Gastroesophageal sphincter (tissue), 4 donors: ENCODE measurements at regions not wholly inside any gene's neighbourhood (a gene's known extent, or its start where the extent isn't known, plus 50 kb on each side); places are given as distances from the start of the nearest gene placed in this dataset.

Source experiments
- ATAC-seq: fragments of 150-250 bp; one replicate; pipeline ENCODE4 v1.9.1; 2016; ENCODE audit warnings: mild to moderate bottlenecking, moderate library complexity
- H3K27ac ChIP-seq, 4 donors: fragments of 200-600 bp; sonication (generic) in 3 of 4; 1 replicate in 3 of 4; 2 replicates in 1 of 4; pipeline ENCODE4 v1.5.1; 2016 to 2019
- H3K27me3 ChIP-seq: fragments of 200-600 bp; sonication (generic); one replicate; pipeline ENCODE4 v1.5.1; 2019
- H3K36me3 ChIP-seq, 2 donors: fragments of 200-600 bp; sonication (generic); one replicate each; pipeline ENCODE4 v1.5.1; 2019; ENCODE audit warnings: control low read depth in 1 of 2
- H3K4me1 ChIP-seq, 3 donors: fragments of 200-600 bp; sonication (generic); 1 replicate in 2 of 3; 2 replicates in 1 of 3; pipeline ENCODE4 v1.5.1; 2016 to 2019; ENCODE audit warnings: control low read depth in 2 of 3
- H3K4me3 ChIP-seq, 2 donors: fragments of 200-600 bp; sonication (generic); one replicate each; pipeline ENCODE4 v1.5.1; 2019; ENCODE audit warnings: mild to moderate bottlenecking in 1 of 2, moderate library complexity in 1 of 2
- H3K9me3 ChIP-seq, 3 donors: fragments of 200-600 bp; sonication (generic); one replicate each; pipeline ENCODE4 v1.5.1; 2017 to 2019; ENCODE audit warnings: control low read depth in 2 of 3
- EP300 ChIP-seq: sonication (generic); formaldehyde crosslinking; IDR thresholded peaks from one replicate; pipeline ENCODE4 v1.6.1; 2017; ENCODE audit warnings: antibody characterized with exemption, mild to moderate bottlenecking
- POLR2A ChIP-seq, 2 donors: fragments of 450-650 bp; IDR thresholded peaks; one replicate each; pipeline ENCODE4 v1.6.1; 2017; ENCODE audit warnings: antibody characterized with exemption in 2 of 2, mild to moderate bottlenecking in 2 of 2, moderate library complexity in 1 of 2
- POLR2AphosphoS5 ChIP-seq: sonication (generic); formaldehyde crosslinking; IDR thresholded peaks from one replicate; pipeline ENCODE4 v1.6.1; 2017; ENCODE audit warnings: antibody characterized with exemption
- WGBS, 2 donors: methylation state at CpG; one replicate each; pipeline ENCODE4 v1.1.5; 2018; ENCODE audit warnings: low coverage in 1 of 2; 5-methylcytosine and 5-hydroxymethylcytosine counted together
- TF ChIP-seq, protein P1 (sequence below), 4 experiments: fragments of 200-600 bp in 2 of 4; fragments of 450-650 bp in 2 of 4; sonication (generic) in 1 of 4; IDR thresholded peaks; one replicate each; pipeline ENCODE4 v1.5.1; 2017 to 2019; ENCODE audit warnings: antibody characterized with exemption in 4 of 4, mild to moderate bottlenecking in 2 of 4, moderate library complexity in 2 of 4

DNA sequence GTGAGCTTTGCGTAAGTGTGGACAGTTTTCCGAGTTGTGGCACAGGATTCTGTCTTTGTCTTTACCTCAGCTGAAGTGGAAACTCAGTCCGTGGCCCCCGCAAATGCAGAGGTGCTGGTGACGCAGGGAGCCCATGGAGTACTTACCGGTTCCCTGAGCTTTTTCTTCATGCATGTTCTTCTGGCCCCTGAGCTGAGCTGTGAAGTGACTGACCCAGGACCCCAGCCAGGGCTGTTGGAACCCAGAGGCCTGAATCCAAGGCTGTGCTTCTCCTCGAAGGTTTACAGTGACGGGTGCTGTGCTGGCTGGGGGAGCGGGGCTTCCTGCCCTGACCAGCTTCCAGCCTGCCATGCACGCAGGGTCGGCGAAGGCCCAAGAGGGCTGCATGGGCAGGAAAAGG is 223.5 kb downstream of the GLRX3 start:
- 82 to 86% methylated on average over 2 to 5 of the region's 12 CpGs for WGBS, 2 donors

DNA sequence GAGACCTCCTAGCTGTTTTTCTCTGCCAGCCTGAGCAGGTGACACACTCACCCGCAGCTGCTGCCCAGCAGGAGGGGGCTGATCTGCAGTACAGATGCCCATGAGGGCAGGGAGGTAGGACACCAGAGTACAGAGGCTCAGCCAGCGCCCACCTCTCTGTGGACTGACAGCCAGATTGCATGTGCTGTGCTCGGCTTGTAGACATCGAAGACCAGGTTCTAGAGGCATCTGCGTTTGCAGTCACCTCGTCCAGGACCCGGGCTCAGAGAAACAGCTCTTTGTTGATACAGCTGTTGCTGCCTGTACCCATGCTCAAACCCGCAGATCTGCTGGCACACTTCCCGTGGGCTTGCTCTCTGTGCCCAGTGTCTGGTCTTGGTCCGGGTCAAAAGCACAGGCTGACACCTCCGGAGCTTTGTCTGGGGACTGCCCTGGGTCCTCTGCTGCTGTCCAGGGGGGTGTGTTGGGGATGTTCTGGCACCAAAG is 224.7 kb downstream of the GLRX3 start:
- Histone ChIP-seq H3K4me3 (no peak overlapping the region), H3K9me3 (no peaks in the 10 kb centered on the region), H3K27ac (no peak overlapping the region), H3K4me1 (no peaks in the 10 kb centered on the region), H3K36me3 (no peaks in the 10 kb centered on the region), H3K27me3 (peaks cover 17% of the 10 kb centered on the region)
- ATAC-seq, result no peak
- 54% methylated on average over 6 of the region's 11 CpGs; no CpG with 5 or more reads in 1 of the 2 donors for WGBS, 2 donors
- no peak for TF ChIP-seq POLR2A (IDR thresholded peaks at IDR 0.05)
- no peak for TF ChIP-seq POLR2AphosphoS5
- TF ChIP-seq, protein P1, sequence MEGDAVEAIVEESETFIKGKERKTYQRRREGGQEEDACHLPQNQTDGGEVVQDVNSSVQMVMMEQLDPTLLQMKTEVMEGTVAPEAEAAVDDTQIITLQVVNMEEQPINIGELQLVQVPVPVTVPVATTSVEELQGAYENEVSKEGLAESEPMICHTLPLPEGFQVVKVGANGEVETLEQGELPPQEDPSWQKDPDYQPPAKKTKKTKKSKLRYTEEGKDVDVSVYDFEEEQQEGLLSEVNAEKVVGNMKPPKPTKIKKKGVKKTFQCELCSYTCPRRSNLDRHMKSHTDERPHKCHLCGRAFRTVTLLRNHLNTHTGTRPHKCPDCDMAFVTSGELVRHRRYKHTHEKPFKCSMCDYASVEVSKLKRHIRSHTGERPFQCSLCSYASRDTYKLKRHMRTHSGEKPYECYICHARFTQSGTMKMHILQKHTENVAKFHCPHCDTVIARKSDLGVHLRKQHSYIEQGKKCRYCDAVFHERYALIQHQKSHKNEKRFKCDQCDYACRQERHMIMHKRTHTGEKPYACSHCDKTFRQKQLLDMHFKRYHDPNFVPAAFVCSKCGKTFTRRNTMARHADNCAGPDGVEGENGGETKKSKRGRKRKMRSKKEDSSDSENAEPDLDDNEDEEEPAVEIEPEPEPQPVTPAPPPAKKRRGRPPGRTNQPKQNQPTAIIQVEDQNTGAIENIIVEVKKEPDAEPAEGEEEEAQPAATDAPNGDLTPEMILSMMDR (IDR thresholded peaks at IDR 0.05), result no peak
- TF ChIP-seq EP300, result no peak

More for the DNA sequence above, 223.5 kb downstream of the GLRX3 start:
- Histone ChIP-seq H3K4me3 (no peak overlapping the region), H3K4me1 (no peaks in the 10 kb centered on the region), H3K27me3 (peaks cover 17% of the 10 kb centered on the region), H3K9me3 (no peaks in the 10 kb centered on the region), H3K27ac (no peak overlapping the region), H3K36me3 (no peaks in the 10 kb centered on the region)
- no peak for TF ChIP-seq POLR2AphosphoS5
- no peak for ATAC-seq

DNA sequence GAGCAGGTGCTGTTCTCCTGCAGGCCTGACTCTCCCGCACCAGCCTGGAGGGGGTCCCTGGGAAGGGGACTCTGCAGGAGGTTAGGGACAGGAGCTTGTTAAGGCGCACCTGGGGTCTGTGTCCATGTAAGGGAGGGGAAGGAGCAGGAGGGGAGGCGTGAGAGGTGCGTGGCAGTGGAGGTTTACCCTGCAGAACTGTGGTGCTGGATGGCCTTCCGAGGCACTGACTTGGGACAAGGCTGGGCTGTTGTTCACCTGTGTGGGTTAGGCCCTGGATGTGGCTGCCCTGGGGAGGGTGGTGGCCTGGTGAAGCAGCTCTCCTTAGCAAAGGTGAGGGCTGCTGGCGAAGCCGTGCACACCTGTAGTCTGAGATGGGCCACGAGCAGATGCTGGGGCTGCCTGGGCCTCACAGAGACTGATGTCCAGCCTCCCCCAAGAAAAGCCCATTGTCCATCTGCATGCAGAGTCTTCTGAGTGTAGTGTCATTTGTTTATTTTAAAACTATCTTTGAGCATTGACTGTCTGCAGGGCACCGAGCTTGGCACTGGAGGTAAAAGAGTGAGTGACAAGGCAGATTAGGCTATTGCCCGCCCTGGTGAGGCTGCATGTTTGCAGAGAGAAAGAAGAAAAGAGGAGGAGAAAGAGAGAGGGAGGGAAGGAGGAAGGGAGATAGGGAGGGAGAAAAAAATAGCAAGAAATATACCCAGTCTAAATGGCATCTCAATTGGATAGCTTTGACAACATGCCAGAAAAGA is 225.3 kb downstream of the GLRX3 start:
- Histone ChIP-seq H3K4me3 (no peak overlapping the region), H3K36me3 (no peaks in the 10 kb centered on the region), H3K27me3 (peaks cover 17% of the 10 kb centered on the region), H3K9me3 (no peaks in the 10 kb centered on the region), H3K4me1 (no peaks in the 10 kb centered on the region), H3K27ac (no peak overlapping the region)
- TF ChIP-seq, protein P1 (IDR thresholded peaks at IDR 0.05), result no peak
- TF ChIP-seq POLR2A (IDR thresholded peaks at IDR 0.05) (no peak), EP300 (no peak), POLR2AphosphoS5 (no peak)
- ATAC-seq, result no peak
- 13 to 72% methylated on average over 2 to 3 of the region's 10 CpGs for WGBS, 2 donors

DNA sequence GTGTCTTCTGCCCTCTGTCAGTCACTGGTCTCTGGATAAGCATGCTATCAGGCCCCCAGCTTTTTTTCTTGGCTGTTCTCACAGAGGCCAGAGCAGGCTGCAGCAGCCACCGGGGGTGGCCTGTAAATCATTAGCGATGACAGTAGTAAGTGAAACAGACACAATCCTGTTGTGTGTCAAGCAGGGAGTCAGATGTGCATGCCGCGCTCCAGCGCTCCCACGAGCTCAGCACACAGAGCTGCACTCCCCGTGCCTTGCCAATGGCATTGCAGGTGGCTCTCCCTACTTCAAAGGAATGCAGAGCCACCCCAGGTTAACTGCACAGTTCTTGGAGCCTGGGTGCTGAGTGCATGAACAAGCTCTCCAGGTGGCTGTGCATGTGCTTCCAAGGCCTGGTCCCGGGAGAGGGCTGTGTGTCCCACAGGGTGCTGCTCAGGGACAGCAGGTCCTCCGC is 226.1 kb downstream of the GLRX3 start:
- Histone ChIP-seq H3K4me1 (no peaks in the 10 kb centered on the region), H3K9me3 (no peaks in the 10 kb centered on the region), H3K4me3 (no peak overlapping the region), H3K27me3 (peaks cover 17% of the 10 kb centered on the region), H3K36me3 (no peaks in the 10 kb centered on the region), H3K27ac (no peak overlapping the region)
- no peak for TF ChIP-seq POLR2A (IDR thresholded peaks at IDR 0.05)
- TF ChIP-seq EP300, result no peak
- TF ChIP-seq, protein P1 (IDR thresholded peaks at IDR 0.05), result no peak
- TF ChIP-seq POLR2AphosphoS5, result no peak
- ATAC-seq, result no peak
- WGBS, 2 donors, result 0% methylated on average over 1 of the region's 9 CpGs; no CpG with 5 or more reads in 1 of the 2 donors

DNA sequence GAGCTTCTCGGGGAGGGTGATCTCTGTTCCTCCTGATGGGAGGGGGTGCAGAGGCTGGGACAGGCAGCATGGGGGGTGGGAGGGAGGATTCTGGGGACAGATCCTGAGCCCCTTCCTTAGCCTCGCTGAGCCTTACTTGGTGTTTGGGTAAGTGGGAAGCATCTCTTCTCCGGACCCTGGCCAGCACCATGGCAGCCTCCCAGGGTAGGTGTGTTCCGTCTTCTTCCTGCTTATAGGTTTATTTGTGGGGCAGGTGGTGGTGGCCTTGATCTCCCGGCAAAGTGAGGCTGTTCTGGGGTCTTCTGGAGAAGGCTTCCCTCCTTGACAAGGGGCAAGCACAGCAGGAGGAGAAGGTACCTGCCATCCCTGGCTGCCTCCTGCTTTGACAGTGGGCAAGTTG is 226.9 kb downstream of the GLRX3 start:
- whole genome bisulfite sequencing, 2 donors, result no CpG with 5 or more reads among the region's 5 CpGs
- Histone ChIP-seq H3K4me3 (no peak overlapping the region), H3K27ac (no peak overlapping the region), H3K9me3 (no peaks in the 10 kb centered on the region), H3K27me3 (peaks cover 17% of the 10 kb centered on the region), H3K36me3 (no peaks in the 10 kb centered on the region), H3K4me1 (no peaks in the 10 kb centered on the region)
- TF ChIP-seq POLR2A (IDR thresholded peaks at IDR 0.05) (no peak), EP300 (no peak), POLR2AphosphoS5 (no peak)
- TF ChIP-seq, protein P1 (IDR thresholded peaks at IDR 0.05), result no peak
- no peak for ATAC-seq
